IMR-90 (cell line): ENCODE measurements at regions not wholly inside any gene's neighbourhood (a gene's known extent, or its start where the extent isn't known, plus 50 kb on each side); places are given as distances from the start of the nearest gene placed in this dataset.

ENCODE experiments used
- ATAC-seq: fragments of 200-7000 bp; cut with Tn5 transposase; 2 replicates; pipeline ENCODE4 v1.9.1; 2020; ENCODE audit warnings: low read depth, mild to moderate bottlenecking, moderate library complexity
- BruUV-seq: library from RNA; stranded (reverse); fragments of 400-500 nt; replicated peaks from 2 replicates; lab custom pipeline; 2021; lab: Mats Ljungman, UMichigan
- CTCF ChIA-PET: fragments of 300-600 bp; formaldehyde crosslinking; extraction: SDS; loops from one replicate; lab custom pipeline; 2021; ENCODE audit warnings: antibody characterized with exemption; lab: Yijun Ruan, JAX
- POLR2A ChIA-PET: fragments of 300-600 bp; sonication (Branson Sonifier 250); formaldehyde crosslinking; loops from one replicate; lab custom pipeline; 2022; ENCODE audit warnings: antibody characterized with exemption; ENCODE audit not compliant: unreplicated experiment; lab: Charles Lee
- DNase-seq: peaks from one replicate; pipeline ENCODE4 v3.0.0; 2013
- H2AFZ ChIP-seq: replicated peaks from 2 replicates; pipeline ENCODE3; 2013; ENCODE audit warnings: low read length, mild to moderate bottlenecking; ENCODE audit not compliant: poor library complexity
- H2AK5ac ChIP-seq: 2 replicates; pipeline ENCODE4 v1.6.1; 2013; ENCODE audit warnings: low read depth, low read length, inconsistent platforms
- H2AK9ac ChIP-seq: replicated peaks from 2 replicates; pipeline ENCODE3; 2013; ENCODE audit warnings: mild to moderate bottlenecking, low read depth, low read length, moderate library complexity; ENCODE audit not compliant: poor library complexity
- H2BK120ac ChIP-seq: 2 replicates; pipeline ENCODE4 v1.6.1; 2013; ENCODE audit warnings: low read depth, low read length, inconsistent platforms
- H2BK15ac ChIP-seq: 3 replicates; pipeline ENCODE4 v1.6.1; 2013; ENCODE audit warnings: low read depth, low read length, inconsistent platforms
- H2BK20ac ChIP-seq: 2 replicates; pipeline ENCODE4 v1.6.1; 2013; ENCODE audit warnings: low read depth, mild to moderate bottlenecking, inconsistent platforms, low read length, moderate library complexity
- H2BK5ac ChIP-seq: 2 replicates; pipeline ENCODE4 v1.6.1; 2013; ENCODE audit warnings: mild to moderate bottlenecking, low read depth, low read length, inconsistent platforms; ENCODE audit not compliant: poor library complexity, severe bottlenecking
- H3K14ac ChIP-seq: replicated peaks from 2 replicates; pipeline ENCODE4 v1.6.1; 2013; ENCODE audit warnings: low read depth, low read length, inconsistent platforms
- H3K18ac ChIP-seq: 2 replicates; pipeline ENCODE4 v1.6.1; 2013; ENCODE audit warnings: low read depth, low read length, control low read depth
- H3K23ac ChIP-seq: 2 replicates; pipeline ENCODE4 v1.6.1; 2013; ENCODE audit warnings: low read depth, low read length, inconsistent platforms
- H3K27ac ChIP-seq: 2 replicates; pipeline ENCODE4 v1.5.1; 2013; ENCODE audit warnings: mild to moderate bottlenecking, control low read depth, low read length; ENCODE audit not compliant: insufficient read depth
- H3K27me3 ChIP-seq: 2 replicates; pipeline ENCODE4 v1.6.1; 2013; ENCODE audit warnings: low read length; ENCODE audit not compliant: control insufficient read depth, insufficient read depth
- H3K36me3 ChIP-seq: 2 replicates; pipeline ENCODE4 v1.6.1; 2013; ENCODE audit warnings: low read length, mixed read lengths; ENCODE audit not compliant: control insufficient read depth, insufficient read depth
- H3K4ac ChIP-seq: 2 replicates; pipeline ENCODE4 v1.6.1; 2013; ENCODE audit warnings: low read depth, low read length, inconsistent platforms
- H3K4me1 ChIP-seq: 2 replicates; pipeline ENCODE4 v1.6.1; 2013; ENCODE audit warnings: low read length, mixed read lengths; ENCODE audit not compliant: control insufficient read depth, insufficient read depth
- H3K4me2 ChIP-seq: 2 replicates; pipeline ENCODE4 v1.6.1; 2013; ENCODE audit warnings: low read depth, mild to moderate bottlenecking, control low read depth, low read length, moderate library complexity
- H3K4me3 ChIP-seq: 2 replicates; pipeline ENCODE4 v1.5.1; 2013; ENCODE audit warnings: low read depth, mild to moderate bottlenecking, control low read depth, low read length, moderate library complexity; ENCODE audit not compliant: insufficient read depth
- H3K56ac ChIP-seq: 2 replicates; pipeline ENCODE4 v1.6.1; 2013; ENCODE audit warnings: low read length, inconsistent platforms; ENCODE audit not compliant: insufficient read depth; ENCODE audit errors: extremely low read depth
- H3K79me1 ChIP-seq, 2 experiments: 2 replicates each; pipeline ENCODE4 v1.6.1; 2013; ENCODE audit warnings: low read length in 2 of 2, inconsistent platforms in 1 of 2, low read depth in 1 of 2
- H3K9ac ChIP-seq: 2 replicates; pipeline ENCODE4 v1.6.1; 2013; ENCODE audit warnings: low read depth, low read length, control low read depth
- H3K9me1 ChIP-seq: 2 replicates; pipeline ENCODE4 v1.6.1; 2013; ENCODE audit warnings: low read length, inconsistent platforms; ENCODE audit not compliant: insufficient read depth
- H3K9me3 ChIP-seq: 2 replicates; pipeline ENCODE4 v1.6.1; 2013; ENCODE audit warnings: low read length; ENCODE audit not compliant: control insufficient read depth, insufficient read depth
- H4K20me1 ChIP-seq: 2 replicates; pipeline ENCODE4 v1.6.1; 2013; ENCODE audit warnings: low read length, inconsistent platforms; ENCODE audit not compliant: insufficient read depth
- H4K5ac ChIP-seq: 2 replicates; pipeline ENCODE4 v1.6.1; 2013; ENCODE audit warnings: mild to moderate bottlenecking, low read depth, low read length, control low read depth
- H4K8ac ChIP-seq, 2 experiments: 2 replicates each; pipeline ENCODE4 v1.6.1; 2013; ENCODE audit warnings: low read depth in 2 of 2, low read length in 2 of 2, control low read depth in 1 of 2, inconsistent platforms in 1 of 2
- H4K91ac ChIP-seq: 2 replicates; pipeline ENCODE4 v1.6.1; 2013; ENCODE audit warnings: low read depth, low read length, inconsistent platforms; ENCODE audit not compliant: insufficient read depth
- CEBPB ChIP-seq: IDR thresholded peaks from 2 replicates; pipeline ENCODE4 v1.6.1; 2012; ENCODE audit warnings: low read depth, low read length, improper control_type of control experiment
- CHD1 ChIP-seq: IDR thresholded peaks from 2 replicates; pipeline ENCODE4 v1.6.1; 2012; ENCODE audit warnings: low read depth, low read length, improper control_type of control experiment
- FOS ChIP-seq: fragments of 150-350 bp; IDR thresholded peaks from 2 replicates; pipeline ENCODE4 v1.6.1; 2016; ENCODE audit warnings: low read depth, low read length
- MAFK ChIP-seq: IDR thresholded peaks from 2 replicates; pipeline ENCODE4 v1.6.1; 2012; ENCODE audit warnings: low read depth, low read length, improper control_type of control experiment
- MAZ ChIP-seq: IDR thresholded peaks from 2 replicates; pipeline ENCODE4 v1.6.1; 2012; ENCODE audit warnings: low read depth, mild to moderate bottlenecking, low read length, improper control_type of control experiment, moderate library complexity, borderline replicate concordance
- MXI1 ChIP-seq: IDR thresholded peaks from 2 replicates; pipeline ENCODE4 v1.6.1; 2012; ENCODE audit warnings: low read depth, mild to moderate bottlenecking, low read length, moderate library complexity, borderline replicate concordance
- NFE2L2 ChIP-seq: fragments of 150-350 bp; IDR thresholded peaks from 2 replicates; pipeline ENCODE4 v1.6.1; 2016; ENCODE audit warnings: low read depth, mild to moderate bottlenecking, low read length
- POLR2A ChIP-seq: IDR thresholded peaks from 2 replicates; pipeline ENCODE4 v1.6.1; 2012; ENCODE audit warnings: mild to moderate bottlenecking, low read depth, low read length
- RAD21 ChIP-seq: IDR thresholded peaks from 2 replicates; pipeline ENCODE4 v1.6.1; 2012; ENCODE audit warnings: low read length, improper control_type of control experiment
- RCOR1 ChIP-seq: IDR thresholded peaks from 2 replicates; pipeline ENCODE4 v1.6.1; 2012; ENCODE audit warnings: mild to moderate bottlenecking, low read length, improper control_type of control experiment; ENCODE audit not compliant: insufficient replicate concordance
- RFX5 ChIP-seq: IDR thresholded peaks from 2 replicates; pipeline ENCODE4 v1.8.0; 2012; ENCODE audit warnings: low read depth, mild to moderate bottlenecking, low read length, moderate library complexity
- dilution Hi-C: fragments of 300-500 bp; cut with HindIII; formaldehyde crosslinking; loops from one replicate; pipeline ENCODE4 v1.14.3; 2018; ENCODE audit warnings: low sequenced_read_pairs; ENCODE audit not compliant: unreplicated experiment
- in situ Hi-C: fragments of 300-500 bp; cut with MboI; formaldehyde crosslinking; loops from 3 replicates; pipeline ENCODE4 v1.14.3; 2019; ENCODE audit warnings: low sequenced_read_pairs, inconsistent platforms, mixed read lengths
- intact Hi-C: fragments of 100-400 bp; cut with micrococcal nuclease; formaldehyde crosslinking; loops from 2 replicates; pipeline ENCODE4 v1.10.0; 2022
- TF ChIP-seq, protein P1 (sequence below): conservative IDR thresholded peaks from 2 replicates; pipeline ENCODE4 v1.5.1; 2012; ENCODE audit warnings: mild to moderate bottlenecking, low read depth, low read length, improper control_type of control experiment
- TF ChIP-seq, protein P2 (sequence below): fragments of 150-350 bp; IDR thresholded peaks from 2 replicates; pipeline ENCODE4 v1.6.1; 2017; ENCODE audit warnings: mild to moderate bottlenecking, antibody characterized with exemption, low read length, low read depth
- TF ChIP-seq, protein P3 (sequence below): fragments of 150-350 bp; IDR thresholded peaks from 2 replicates; pipeline ENCODE4 v1.6.1; 2016; ENCODE audit warnings: low read depth, mild to moderate bottlenecking, low read length, moderate library complexity, borderline replicate concordance

DNA sequence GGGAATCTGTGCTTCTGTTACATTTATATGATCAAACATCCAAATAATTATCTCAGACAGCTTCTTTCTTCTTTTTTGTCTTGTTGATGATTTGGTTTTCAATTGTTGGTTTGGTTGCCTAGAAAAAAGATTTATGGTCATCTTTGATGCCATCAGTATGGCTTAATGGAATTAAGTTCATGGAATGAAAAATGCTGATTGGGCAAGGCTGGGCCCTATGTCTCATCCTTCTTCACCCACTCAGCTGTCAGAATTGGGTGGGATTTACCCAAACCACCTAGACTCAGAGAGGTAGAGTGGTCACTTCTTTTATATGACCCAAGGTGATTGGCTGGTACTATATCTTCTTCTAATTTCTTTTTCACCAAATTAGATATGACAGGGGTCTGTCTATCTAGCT, 258.3 kb downstream of the DOK5 start:
- BruUV-seq, result no TSS peak

More for the DNA sequence above, 258.3 kb downstream of the DOK5 start:
- Histone ChIP-seq H2AK5ac (no peak overlapping the region), H2BK120ac (no peak overlapping the region), H3K27ac (no peak overlapping the region), H4K8ac (no peak overlapping the region), H3K27me3 (no peaks in the 10 kb centered on the region), H3K23ac (no peak overlapping the region), H3K56ac (no peak overlapping the region), H3K9me1 (no peaks in the 10 kb centered on the region), H4K5ac (no peak overlapping the region), H2AFZ (no peak overlapping the region), H2AK9ac (no peak overlapping the region), H2BK15ac (no peak overlapping the region), H3K36me3 (no peaks in the 10 kb centered on the region), H3K14ac (no peak overlapping the region), H3K4me2 (no peak overlapping the region), H3K4ac (no peak overlapping the region), H2BK5ac (no peak overlapping the region), H3K4me1 (no peaks in the 10 kb centered on the region), H3K79me1 (no peaks in the 10 kb centered on the region), H3K18ac (no peak overlapping the region), H4K91ac (no peak overlapping the region), H4K20me1 (no peaks in the 10 kb centered on the region), H3K4me3 (no peak overlapping the region), H3K9me3 (peaks cover 7% of the 10 kb centered on the region), H2BK20ac (no peak overlapping the region), H3K9ac (no peak overlapping the region)
- in situ Hi-C loops, result no loop called here
- TF ChIP-seq, protein P1, sequence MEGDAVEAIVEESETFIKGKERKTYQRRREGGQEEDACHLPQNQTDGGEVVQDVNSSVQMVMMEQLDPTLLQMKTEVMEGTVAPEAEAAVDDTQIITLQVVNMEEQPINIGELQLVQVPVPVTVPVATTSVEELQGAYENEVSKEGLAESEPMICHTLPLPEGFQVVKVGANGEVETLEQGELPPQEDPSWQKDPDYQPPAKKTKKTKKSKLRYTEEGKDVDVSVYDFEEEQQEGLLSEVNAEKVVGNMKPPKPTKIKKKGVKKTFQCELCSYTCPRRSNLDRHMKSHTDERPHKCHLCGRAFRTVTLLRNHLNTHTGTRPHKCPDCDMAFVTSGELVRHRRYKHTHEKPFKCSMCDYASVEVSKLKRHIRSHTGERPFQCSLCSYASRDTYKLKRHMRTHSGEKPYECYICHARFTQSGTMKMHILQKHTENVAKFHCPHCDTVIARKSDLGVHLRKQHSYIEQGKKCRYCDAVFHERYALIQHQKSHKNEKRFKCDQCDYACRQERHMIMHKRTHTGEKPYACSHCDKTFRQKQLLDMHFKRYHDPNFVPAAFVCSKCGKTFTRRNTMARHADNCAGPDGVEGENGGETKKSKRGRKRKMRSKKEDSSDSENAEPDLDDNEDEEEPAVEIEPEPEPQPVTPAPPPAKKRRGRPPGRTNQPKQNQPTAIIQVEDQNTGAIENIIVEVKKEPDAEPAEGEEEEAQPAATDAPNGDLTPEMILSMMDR, result no peak
- no peak for TF ChIP-seq RCOR1
- no peak for TF ChIP-seq RAD21
- no peak for TF ChIP-seq MAZ
- TF ChIP-seq POLR2A, result no peak
- TF ChIP-seq MAFK, result no peak
- TF ChIP-seq MXI1, result no peak
- TF ChIP-seq, protein P2, sequence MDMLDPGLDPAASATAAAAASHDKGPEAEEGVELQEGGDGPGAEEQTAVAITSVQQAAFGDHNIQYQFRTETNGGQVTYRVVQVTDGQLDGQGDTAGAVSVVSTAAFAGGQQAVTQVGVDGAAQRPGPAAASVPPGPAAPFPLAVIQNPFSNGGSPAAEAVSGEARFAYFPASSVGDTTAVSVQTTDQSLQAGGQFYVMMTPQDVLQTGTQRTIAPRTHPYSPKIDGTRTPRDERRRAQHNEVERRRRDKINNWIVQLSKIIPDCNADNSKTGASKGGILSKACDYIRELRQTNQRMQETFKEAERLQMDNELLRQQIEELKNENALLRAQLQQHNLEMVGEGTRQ, result no peak
- TF ChIP-seq CEBPB, result no peak
- TF ChIP-seq, protein P3, sequence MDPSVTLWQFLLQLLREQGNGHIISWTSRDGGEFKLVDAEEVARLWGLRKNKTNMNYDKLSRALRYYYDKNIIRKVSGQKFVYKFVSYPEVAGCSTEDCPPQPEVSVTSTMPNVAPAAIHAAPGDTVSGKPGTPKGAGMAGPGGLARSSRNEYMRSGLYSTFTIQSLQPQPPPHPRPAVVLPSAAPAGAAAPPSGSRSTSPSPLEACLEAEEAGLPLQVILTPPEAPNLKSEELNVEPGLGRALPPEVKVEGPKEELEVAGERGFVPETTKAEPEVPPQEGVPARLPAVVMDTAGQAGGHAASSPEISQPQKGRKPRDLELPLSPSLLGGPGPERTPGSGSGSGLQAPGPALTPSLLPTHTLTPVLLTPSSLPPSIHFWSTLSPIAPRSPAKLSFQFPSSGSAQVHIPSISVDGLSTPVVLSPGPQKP, result no peak
- TF ChIP-seq NFE2L2, result no peak
- no peak for TF ChIP-seq FOS
- TF ChIP-seq RFX5, result no peak
- no peak for TF ChIP-seq CHD1
- DNase-seq (no peak), ATAC-seq (no peak)
- intact Hi-C loops, result no loop called here
- dilution Hi-C loops, result no loop called here
- ChIA-PET POLR2A (no interaction called here), CTCF (no interaction called here)
